GM10266 (cell line): ENCODE measurements at regions not wholly inside any gene's neighbourhood (a gene's known extent, or its start where the extent isn't known, plus 50 kb on each side); places are given as distances from the start of the nearest gene placed in this dataset.

Experiments
- DNase-seq: peaks from one replicate; pipeline ENCODE4 v3.0.0; 2012; ENCODE audit errors: extremely low spot score
- CTCF ChIP-seq: IDR thresholded peaks from 2 replicates; pipeline ENCODE4 v1.5.1; 2012; ENCODE audit warnings: mild to moderate bottlenecking, low read depth; ENCODE audit not compliant: control insufficient read depth, insufficient read depth; ENCODE audit errors: missing control alignments

DNA sequence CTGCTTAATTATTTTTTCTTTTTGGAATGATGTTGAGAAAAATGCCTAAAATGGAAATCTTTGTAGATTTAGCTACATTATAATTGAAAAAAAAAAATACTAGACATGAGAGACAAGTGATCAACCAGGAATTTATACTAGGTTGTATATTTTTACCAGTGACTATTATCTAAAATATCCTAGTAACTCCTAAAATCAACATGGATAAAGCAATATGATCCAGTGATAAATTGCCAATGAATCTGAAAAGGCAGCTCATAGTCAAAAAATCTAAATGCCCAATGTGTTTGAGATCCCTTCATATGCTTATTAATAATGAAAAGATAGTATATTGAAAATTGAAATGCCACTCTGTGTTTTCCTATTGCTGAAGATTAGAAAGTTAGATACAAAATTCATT, 778.2 kb downstream of the MTRR start:
- DNase-seq: no peak
- TF ChIP-seq CTCF: no peak

DNA sequence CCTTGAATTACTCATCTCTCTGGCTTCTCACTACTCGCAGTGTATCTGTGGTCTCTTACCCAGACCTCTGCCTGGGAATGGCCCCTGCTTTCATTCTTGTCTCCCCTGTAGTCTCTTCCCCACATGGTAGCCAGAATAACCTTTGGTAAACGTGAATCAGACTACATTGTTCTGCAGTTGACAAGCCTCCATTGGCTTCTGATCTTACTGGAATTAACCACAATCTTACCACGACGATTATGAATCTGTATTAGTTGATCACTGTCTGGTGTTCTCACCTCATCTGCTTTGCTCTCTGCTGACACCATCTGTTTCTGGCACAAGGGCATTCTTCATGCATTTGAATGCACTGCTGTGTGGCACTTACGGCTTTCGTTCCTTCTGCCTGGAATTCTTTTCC, 781.2 kb downstream of the MTRR start:
- TF ChIP-seq CTCF: no peak
- DNase-seq: no peak

- no peak for DNase-seq
- no peak for TF ChIP-seq CTCF
Observed at GRCh38 chr5:8660133-8660893, 791.4 kb downstream of the MTRR start.

DNA sequence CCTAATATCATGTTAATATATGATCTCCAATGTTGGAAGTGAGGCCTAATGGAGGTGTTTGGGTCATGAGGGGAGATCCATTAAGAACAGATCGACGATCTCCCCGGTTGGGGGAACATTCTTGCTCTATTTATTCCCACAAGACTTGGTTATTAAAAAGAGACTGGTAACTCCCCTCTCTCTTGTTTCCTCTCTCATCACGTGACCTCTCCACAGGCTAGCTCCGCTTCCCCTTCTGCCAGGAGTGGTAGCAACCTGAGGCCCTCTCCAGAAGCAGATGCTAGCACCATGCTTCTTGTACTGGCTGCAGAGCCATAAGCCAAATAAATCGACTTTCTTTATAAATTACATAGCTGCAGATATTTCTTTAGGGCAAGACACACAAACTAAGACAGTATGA, 794.4 kb downstream of the MTRR start:
- DNase-seq: no peak

GRCh38 chr5:8675182-8675581, 806.2 kb downstream of the MTRR start:
- no peak for TF ChIP-seq CTCF
- DNase-seq: no peak

More for the DNA sequence above, 794.4 kb downstream of the MTRR start:
- TF ChIP-seq CTCF: no peak

DNA sequence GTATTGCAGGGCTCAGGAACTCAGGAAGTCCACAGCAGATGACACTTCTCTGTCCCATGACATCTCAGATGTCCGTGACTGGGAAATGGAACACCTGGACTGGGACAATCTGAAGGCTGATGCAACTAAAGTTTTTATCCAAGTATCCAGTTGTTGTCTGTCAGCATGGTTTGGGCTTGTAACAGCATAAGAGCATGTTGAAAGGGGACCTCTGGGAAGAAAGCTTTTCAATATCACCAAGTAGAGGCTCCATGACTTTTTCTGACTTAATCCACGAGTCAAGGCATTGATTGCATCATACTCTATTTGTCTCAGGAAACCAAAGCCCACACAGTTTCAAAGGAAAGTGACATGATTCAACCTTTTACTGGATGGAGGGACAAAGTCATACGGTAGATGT, 807.7 kb downstream of the MTRR start:
- no peak for TF ChIP-seq CTCF
- no peak for DNase-seq

- DNase-seq: no peak
- TF ChIP-seq CTCF: no peak
Observed at GRCh38 chr5:8682381-8682780, 813.4 kb downstream of the MTRR start.
